Stimulated activated CD4-positive, alpha-beta T cell treated with anti-CD3 and anti-CD28 coated beads, Interleukin-2, amount 100 ng/mL, for 24 hours (primary cell): ENCODE measurements at regions not wholly inside any gene's neighbourhood (a gene's known extent, or its start where the extent isn't known, plus 50 kb on each side); places are given as distances from the start of the nearest gene placed in this dataset.
"Not testable (repeated sequence)": the region's sequence is repeated elsewhere in the genome, so short reads cannot be mapped to it uniquely, and the experiment has no call there.

ENCODE experiments used
- DNase-seq, 2 donors: peaks; one replicate each; pipeline ENCODE4 v3.0.0-alpha.2; 2020

DNA sequence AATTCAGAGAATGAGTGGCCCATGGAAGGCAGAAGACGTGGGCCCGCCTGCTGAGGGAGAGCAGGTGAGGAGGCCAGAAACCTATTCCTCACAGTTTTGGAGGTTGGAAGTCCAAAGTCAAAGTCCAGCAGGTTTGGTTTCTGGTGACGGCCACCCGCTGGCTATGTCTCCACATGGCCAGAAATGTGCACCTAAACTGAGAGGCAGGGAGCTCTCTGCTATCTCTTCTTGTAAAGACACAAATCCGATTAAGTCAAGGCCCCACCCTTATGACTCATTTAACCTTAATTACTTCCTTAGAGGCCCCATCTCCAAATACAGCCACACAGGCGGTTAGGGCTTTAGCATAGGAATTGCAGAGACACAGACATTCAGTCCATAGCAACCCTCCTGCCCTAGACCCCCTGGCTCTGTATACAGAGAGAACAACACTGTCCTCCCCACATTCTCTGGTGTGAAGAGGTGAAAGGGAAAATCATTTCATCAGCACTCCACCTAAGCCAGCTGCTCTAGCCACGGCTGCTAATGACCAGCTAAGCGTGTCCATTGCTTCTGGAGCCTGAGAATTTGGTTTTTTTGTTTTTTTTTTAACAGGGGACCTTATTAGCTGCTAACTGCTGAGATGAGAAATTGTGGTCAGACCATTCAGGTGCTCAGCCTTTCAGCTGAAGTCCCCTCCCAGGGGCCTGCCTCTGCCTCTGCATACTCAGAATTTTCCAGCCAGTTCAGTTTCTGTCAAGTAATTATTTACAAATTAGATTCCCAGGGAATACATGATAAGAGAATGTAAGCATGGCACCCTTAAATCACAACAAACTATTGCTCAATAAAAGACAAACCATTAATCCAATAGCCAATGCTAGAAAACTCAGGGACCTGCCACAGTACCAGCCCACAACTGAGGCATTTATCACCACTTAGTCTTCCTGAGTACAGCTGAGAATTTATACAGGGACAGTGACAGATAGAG lies 368.7 kb upstream of the ID2 start:
- peak in 1 of 2 donors; percentile 15 for DNase-seq

GRCh38 chr2:8314063-8314462 lies 367.8 kb upstream of the ID2 start:
- no peak for DNase-seq

DNA sequence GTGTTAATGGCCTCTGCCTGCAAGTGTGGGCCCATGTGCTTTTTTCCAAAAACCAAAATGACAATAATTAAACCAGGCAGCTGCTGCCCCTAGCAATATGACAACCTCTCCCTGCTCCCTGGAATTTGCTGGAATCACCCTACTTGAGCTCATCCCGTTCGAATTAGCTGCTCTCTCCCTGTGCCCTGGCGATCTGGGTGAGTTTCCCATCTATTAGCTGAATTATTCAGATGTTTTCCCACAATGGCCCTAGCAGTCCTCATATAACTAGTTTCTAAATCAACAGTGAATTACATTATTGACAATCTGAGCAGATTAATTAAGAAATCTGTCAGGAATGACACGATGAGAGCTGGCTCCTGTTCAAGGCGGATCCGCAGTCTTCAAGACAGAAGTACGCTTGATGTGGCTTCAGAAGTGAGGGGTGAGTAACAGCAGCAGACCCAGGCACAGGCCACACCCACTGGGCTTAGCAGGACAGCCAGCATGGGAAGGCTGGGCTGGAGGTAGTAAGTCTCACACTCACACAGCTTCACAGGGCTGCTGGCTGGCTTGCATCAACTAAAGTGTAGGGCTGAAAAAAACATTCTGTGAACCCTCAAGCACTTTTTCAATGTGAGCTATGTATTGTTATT lies 366.2 kb upstream of the ID2 start:
- no peak for DNase-seq

GRCh38 chr2:8316356-8316755 lies 365.5 kb upstream of the ID2 start:
- DNase-seq, result no peak

- no peak for DNase-seq
These were observed 364.4 kb upstream of the ID2 start for GRCh38 chr2:8317418-8317817.

DNA sequence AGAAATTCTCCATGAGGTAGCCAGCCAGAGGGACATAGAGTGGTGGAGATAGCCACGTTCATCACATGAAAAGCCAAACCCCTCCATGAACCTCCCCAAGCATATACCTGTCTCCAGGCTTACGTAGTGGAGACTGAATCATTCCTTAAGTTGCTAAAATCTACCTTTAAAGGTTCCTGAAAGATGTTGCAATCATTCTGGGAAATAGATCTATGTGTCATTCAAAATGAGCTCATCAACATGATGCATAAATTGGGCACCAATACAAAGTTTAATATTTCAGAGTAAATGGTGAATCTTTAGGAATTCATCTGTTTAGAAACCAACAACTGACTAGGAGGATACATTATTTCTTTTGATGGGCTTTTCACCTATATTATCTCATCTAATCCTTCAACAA lies 362.6 kb upstream of the ID2 start:
- DNase-seq, result no peak

GRCh38 chr2:8320311-8321066 lies 361.4 kb upstream of the ID2 start:
- no peak for DNase-seq

DNA sequence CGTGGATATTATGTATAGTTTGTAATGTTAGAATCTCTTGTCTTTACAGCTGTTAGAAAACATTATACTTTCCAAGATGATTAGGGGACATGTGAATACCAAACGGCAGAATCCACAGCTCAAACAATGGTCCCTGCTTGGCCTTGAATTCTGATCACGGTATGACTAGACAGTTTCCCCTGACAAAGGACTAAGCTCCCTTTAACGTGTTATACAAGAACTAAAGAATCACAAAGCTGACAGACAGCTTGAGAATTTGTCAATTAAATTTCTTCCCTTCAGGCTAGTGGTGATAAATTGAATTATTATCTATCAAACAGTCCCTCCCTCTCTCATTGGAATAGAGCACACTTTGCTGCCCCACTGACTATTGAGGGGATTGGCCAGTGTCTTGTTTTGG lies 359.2 kb upstream of the ID2 start:
- no peak for DNase-seq

DNA sequence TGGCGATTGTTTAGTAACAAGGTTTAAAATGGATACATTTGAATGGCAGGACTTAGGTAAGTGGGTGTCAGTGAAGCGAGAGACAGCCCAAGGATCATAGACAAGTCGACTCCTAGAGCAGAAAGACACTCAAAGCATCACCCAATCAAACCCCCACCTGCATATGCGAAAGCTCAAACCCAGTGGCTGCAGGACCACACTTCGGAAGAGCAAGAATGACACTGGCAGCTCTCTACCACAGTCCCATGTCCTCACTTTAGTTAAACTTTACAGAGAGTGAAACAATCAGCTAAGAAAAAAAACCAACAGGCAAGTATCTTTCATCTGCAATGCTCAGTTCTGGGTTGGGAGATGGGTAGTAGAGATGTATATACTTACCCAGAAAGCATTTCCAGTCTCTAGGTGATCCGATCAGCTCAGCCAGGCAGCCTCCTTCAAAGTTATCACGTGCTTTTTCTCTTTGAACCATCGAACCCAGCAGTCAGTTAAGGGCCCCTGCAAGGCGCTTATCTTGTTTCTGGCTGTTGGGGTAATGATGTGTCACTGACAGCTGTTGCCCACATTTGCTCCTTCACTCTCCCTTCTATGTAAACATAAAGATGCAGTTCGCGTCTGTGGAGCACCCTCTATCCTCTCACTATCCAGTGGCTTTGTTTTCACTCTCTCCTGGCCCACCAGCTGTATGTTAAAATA lies 357.5 kb upstream of the ID2 start:
- no peak for DNase-seq

- DNase-seq, result no peak
These were observed 357.0 kb upstream of the ID2 start for GRCh38 chr2:8324901-8325300.

GRCh38 chr2:8327371-8328100 lies 354.3 kb upstream of the ID2 start:
- DNase-seq, result no peak

DNA sequence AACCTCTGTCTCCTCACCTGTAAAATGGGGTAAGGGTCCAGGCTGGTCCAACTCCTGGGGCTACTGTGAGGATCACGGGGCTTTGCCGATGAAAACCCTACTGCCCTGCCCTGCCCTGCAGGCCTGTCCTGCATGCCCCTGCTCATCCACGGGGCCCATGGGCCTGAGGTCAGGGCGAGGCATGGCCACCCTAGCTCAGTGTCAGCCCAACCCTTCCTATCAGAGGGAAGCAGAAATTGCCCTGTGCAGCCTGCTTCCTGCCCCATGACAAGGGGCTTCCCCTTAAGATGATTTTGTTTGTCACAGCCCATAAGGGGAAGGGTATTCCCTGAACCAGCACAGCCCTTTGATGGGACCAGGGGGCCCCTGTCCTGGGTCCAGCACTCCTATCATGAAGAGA lies 353.6 kb upstream of the ID2 start:
- DNase-seq, result no peak

- DNase-seq, result no peak
These were observed 351.9 kb upstream of the ID2 start for GRCh38 chr2:8329660-8330622.

DNA sequence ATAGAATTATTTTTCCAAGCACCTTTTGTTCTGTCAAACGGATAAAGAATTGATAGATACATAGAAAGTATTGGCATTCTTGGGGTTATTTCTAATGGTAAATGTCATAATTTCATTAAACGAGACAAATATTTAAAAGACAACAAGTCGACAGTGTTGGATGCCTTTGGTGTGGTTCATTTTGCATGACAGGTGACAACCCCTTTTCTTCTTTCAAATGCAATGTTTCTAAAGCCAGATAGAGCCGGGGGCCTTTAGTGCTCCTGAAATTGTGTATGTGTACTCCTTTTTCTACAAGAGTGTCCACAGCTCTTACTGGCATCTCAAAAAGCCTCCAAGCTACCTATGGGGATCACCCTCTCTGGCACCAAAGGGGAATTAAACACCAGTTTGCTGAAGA lies 350.8 kb upstream of the ID2 start:
- no peak for DNase-seq

DNA sequence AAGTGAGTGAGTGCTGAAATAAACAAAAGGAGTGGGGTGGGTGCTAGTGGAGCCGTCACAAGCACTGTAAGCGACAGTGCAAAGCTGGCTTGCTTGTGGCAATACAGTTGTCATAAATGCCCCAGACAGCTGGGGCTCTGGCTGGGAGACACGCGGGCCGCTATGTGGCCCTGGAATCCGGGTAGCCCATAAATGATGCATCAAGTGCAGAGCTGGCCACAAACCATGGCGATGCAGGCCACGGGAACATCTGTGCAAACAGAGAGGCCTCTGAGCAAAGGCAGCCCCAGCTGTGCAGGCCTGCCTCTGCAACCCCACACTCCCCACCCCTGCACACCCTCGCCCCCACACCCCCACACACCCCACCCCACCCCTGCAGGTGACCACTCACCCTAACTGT lies 349.2 kb upstream of the ID2 start:
- DNase-seq, result no peak

DNA sequence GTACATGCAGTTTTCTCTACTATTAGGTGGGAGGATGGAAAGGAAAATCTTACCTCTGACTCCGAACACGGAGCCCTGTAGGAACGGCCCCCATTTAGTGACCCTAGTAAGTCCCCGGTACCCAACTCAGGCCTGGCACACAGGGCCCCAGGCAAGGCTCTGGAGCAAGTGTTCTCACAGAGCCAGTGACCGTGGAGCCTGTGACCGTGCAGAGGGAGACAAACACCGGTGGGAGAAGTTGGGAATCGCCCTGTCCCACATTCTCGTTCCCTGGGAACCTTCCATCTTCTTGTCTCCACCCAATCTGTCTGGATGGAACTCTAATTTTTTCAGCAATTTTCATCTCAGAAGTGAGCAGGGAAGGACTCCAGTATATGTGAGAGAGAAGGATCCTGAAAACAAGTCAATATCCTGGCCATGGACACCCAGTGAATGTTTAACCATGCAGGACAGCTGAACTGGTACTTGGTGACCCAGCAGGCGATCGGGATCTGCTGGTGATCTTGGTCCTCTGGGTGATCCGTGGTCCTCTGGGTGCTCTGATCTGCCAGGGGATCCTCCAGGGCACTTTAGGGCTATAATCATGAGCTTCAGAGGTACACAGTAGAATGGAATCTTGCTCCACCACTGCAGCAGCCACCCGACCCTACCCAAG lies 348.6 kb upstream of the ID2 start:
- no peak for DNase-seq

DNA sequence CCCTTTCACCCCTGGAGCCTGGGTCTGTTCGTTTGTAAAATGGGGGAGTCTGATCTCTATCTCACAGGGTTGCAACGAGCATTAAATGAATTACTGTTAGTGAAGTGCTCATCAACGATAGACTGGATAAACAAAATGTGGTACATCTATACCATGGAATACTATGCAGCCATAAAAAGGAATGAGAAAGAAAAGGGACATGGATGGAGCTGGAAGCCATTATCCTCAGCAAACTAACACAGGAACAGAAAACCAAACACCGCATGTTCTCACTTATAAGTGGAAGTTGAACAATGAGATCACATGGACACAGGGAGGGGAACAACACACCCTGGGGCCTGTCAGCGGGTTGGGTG lies 348.0 kb upstream of the ID2 start:
- DNase-seq, result not testable (repeated sequence)

- DNase-seq, result no peak
These were observed 347.0 kb upstream of the ID2 start for GRCh38 chr2:8334866-8335325.

DNA sequence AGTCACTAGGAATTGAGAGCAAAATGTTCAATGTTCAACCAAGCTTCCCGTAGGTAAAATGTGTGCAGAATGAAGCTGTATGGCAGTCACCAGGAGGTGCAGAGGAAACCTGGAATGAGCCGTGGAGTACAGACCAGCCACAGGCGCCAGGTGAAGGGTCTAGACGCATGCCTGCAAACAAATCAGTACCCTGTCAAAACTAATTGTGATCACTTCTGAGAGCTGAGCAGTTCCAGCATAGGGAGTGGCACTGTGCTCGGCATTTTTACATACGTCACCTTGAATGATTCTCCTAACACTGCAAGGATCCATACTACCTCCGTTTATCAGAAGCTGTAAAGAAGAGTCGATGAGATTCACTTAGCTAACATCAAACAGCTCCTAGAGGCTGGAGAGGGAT lies 346.1 kb upstream of the ID2 start:
- no peak for DNase-seq

GRCh38 chr2:8337321-8337720 lies 344.5 kb upstream of the ID2 start:
- DNase-seq, result peak in 1 of 2 donors; percentile 23

DNA sequence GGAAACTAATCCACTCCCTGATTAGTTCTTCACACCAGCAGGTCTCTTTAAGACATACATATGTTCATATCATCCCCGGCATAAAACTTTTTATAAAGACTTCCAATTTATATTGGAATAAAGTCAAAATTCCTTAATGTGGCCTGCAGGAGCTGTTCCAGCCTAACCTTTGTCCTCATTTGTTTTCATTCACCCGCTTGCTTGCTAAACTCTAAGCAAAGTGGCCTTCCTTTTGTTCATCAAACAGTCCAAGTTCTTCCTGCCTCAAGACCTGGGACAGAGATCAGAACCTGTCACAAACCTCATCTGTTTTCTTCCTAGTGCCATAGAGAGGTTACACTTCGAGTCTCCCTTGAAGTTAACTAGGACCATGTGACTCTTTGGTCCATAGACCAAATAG lies 339.4 kb upstream of the ID2 start:
- DNase-seq, result no peak
